ENCODE measurements at regions not wholly inside any gene's neighbourhood (a gene's known extent, or its start where the extent isn't known, plus 50 kb on each side); places are given as distances from the start of the nearest gene placed in this dataset.

DNA sequence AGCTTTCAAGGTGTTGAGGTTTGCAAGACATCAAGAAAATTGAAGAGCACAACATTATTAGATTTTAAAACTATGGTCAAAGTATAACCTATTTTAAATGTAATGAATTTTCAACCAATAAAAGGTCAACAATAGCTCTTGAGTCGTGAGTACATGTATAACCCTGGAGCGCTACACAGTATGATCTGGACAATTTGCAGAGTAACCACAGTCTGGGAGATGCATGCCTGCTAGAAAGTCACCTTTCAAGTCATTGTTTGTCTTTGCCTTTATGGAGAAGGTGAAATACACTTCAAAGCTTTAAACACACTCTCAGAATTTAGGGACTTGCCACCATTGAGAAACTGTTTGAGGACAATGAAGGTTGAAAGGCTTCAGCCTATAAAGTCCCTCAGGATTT lies 112.6 kb upstream of the ALCAM start:
- TF ChIP-seq, protein P1, sequence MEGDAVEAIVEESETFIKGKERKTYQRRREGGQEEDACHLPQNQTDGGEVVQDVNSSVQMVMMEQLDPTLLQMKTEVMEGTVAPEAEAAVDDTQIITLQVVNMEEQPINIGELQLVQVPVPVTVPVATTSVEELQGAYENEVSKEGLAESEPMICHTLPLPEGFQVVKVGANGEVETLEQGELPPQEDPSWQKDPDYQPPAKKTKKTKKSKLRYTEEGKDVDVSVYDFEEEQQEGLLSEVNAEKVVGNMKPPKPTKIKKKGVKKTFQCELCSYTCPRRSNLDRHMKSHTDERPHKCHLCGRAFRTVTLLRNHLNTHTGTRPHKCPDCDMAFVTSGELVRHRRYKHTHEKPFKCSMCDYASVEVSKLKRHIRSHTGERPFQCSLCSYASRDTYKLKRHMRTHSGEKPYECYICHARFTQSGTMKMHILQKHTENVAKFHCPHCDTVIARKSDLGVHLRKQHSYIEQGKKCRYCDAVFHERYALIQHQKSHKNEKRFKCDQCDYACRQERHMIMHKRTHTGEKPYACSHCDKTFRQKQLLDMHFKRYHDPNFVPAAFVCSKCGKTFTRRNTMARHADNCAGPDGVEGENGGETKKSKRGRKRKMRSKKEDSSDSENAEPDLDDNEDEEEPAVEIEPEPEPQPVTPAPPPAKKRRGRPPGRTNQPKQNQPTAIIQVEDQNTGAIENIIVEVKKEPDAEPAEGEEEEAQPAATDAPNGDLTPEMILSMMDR (IDR thresholded peaks at IDR 0.05; ENCODE audit: borderline replicate concordance, extremely low read depth, low read length, poor library complexity, severe bottlenecking) = no peak
- no peak for TF ChIP-seq EZH2 (IDR thresholded peaks at IDR 0.05; ENCODE audit: borderline replicate concordance, low read depth, low read length, severe bottlenecking)
